ENCODE measurements at regions not wholly inside any gene's neighbourhood (a gene's known extent, or its start where the extent isn't known, plus 50 kb on each side); places are given as distances from the start of the nearest gene placed in this dataset.

GRCh38 chr4:160772668-160773067, 1391.1 kb downstream of the FSTL5 start:
- no peak for DNase-seq

- DNase-seq: no peak
Measured at GRCh38 chr4:160795216-160795615, 1368.6 kb downstream of the FSTL5 start.

GRCh38 chr4:160808174-160808573, 1355.6 kb downstream of the FSTL5 start:
- DNase-seq: no peak

- no peak for DNase-seq
Measured at GRCh38 chr4:160809576-160809975, 1354.2 kb downstream of the FSTL5 start.

GRCh38 chr4:160810424-160810823, 1353.4 kb downstream of the FSTL5 start:
- DNase-seq: no peak

GRCh38 chr4:160810941-160811340, 1352.9 kb downstream of the FSTL5 start:
- no peak for DNase-seq

GRCh38 chr4:160811956-160812355, 1351.8 kb downstream of the FSTL5 start:
- DNase-seq: no peak

GRCh38 chr4:160814726-160815125, 1349.1 kb downstream of the FSTL5 start:
- no peak for DNase-seq

- no peak for DNase-seq
Measured at GRCh38 chr4:160818571-160818970, 1345.2 kb downstream of the FSTL5 start.

- DNase-seq: no peak
Measured at GRCh38 chr4:160819791-160820190, 1344.0 kb downstream of the FSTL5 start.

GRCh38 chr4:160824481-160824880, 1339.3 kb downstream of the FSTL5 start:
- DNase-seq: no peak

GRCh38 chr4:160825644-160826338, 1338.0 kb downstream of the FSTL5 start:
- DNase-seq: no peak

- DNase-seq: no peak
Measured at GRCh38 chr4:160826339-160826679, 1337.5 kb downstream of the FSTL5 start.

GRCh38 chr4:160831165-160831922, 1332.5 kb downstream of the FSTL5 start:
- no peak for DNase-seq

GRCh38 chr4:160835789-160836188, 1328.0 kb downstream of the FSTL5 start:
- DNase-seq: no peak

- DNase-seq: no peak
Measured at GRCh38 chr4:160836431-160836830, 1327.4 kb downstream of the FSTL5 start.

GRCh38 chr4:160846121-160846520, 1317.7 kb downstream of the FSTL5 start:
- DNase-seq: no peak

GRCh38 chr4:160847228-160847627, 1316.6 kb downstream of the FSTL5 start:
- DNase-seq: no peak

GRCh38 chr4:160848489-160848888, 1315.3 kb downstream of the FSTL5 start:
- DNase-seq: no peak

- DNase-seq: no peak
Measured at GRCh38 chr4:160848901-160849760, 1314.7 kb downstream of the FSTL5 start.

- no peak for DNase-seq
Measured at GRCh38 chr4:160864253-160864652, 1299.5 kb downstream of the FSTL5 start.

- no peak for DNase-seq
Measured at GRCh38 chr4:160869899-160870298, 1293.9 kb downstream of the FSTL5 start.

- DNase-seq: no peak
Measured at GRCh38 chr4:160872491-160872890, 1291.3 kb downstream of the FSTL5 start.
